Gastroesophageal sphincter (tissue), 3 donors: ENCODE measurements at regions not wholly inside any gene's neighbourhood (a gene's known extent, or its start where the extent isn't known, plus 50 kb on each side); places are given as distances from the start of the nearest gene placed in this dataset.

Experiments
- EP300 ChIP-seq: sonication (generic); formaldehyde crosslinking; IDR thresholded peaks from one replicate; pipeline ENCODE4 v1.6.1; 2017; ENCODE audit warnings: antibody characterized with exemption, mild to moderate bottlenecking
- POLR2A ChIP-seq, 2 donors: fragments of 450-650 bp; IDR thresholded peaks; one replicate each; pipeline ENCODE4 v1.6.1; 2017; ENCODE audit warnings: antibody characterized with exemption in 2 of 2, mild to moderate bottlenecking in 2 of 2, moderate library complexity in 1 of 2
- POLR2AphosphoS5 ChIP-seq: sonication (generic); formaldehyde crosslinking; IDR thresholded peaks from one replicate; pipeline ENCODE4 v1.6.1; 2017; ENCODE audit warnings: antibody characterized with exemption
- TF ChIP-seq, protein P1 (sequence below), 4 experiments: fragments of 200-600 bp in 2 of 4; fragments of 450-650 bp in 2 of 4; sonication (generic) in 1 of 4; IDR thresholded peaks; one replicate each; pipeline ENCODE4 v1.5.1; 2017 to 2019; ENCODE audit warnings: antibody characterized with exemption in 4 of 4, mild to moderate bottlenecking in 2 of 4, moderate library complexity in 2 of 4

DNA sequence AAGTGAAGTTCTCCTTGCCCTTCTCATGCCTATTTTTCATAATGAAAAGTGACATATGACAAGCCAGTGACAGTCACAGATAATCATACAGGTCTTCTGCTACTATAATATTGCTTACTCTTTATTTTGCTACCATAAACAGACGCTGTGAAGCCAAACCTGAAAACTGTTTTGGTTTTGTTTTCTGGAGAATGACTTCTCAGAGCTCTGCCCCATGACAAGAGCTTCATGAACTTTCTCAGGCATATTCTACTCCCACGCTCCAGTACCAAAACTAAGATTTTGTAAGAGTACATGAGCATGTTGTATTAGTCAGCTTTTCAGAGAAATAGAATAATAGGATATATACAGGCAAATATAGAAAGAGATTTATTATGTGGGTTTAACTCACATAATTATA lies 64.3 kb upstream of the VTCN1 start:
- TF ChIP-seq, protein P1, sequence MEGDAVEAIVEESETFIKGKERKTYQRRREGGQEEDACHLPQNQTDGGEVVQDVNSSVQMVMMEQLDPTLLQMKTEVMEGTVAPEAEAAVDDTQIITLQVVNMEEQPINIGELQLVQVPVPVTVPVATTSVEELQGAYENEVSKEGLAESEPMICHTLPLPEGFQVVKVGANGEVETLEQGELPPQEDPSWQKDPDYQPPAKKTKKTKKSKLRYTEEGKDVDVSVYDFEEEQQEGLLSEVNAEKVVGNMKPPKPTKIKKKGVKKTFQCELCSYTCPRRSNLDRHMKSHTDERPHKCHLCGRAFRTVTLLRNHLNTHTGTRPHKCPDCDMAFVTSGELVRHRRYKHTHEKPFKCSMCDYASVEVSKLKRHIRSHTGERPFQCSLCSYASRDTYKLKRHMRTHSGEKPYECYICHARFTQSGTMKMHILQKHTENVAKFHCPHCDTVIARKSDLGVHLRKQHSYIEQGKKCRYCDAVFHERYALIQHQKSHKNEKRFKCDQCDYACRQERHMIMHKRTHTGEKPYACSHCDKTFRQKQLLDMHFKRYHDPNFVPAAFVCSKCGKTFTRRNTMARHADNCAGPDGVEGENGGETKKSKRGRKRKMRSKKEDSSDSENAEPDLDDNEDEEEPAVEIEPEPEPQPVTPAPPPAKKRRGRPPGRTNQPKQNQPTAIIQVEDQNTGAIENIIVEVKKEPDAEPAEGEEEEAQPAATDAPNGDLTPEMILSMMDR (IDR thresholded peaks at IDR 0.05) = no peak
- TF ChIP-seq POLR2A (IDR thresholded peaks at IDR 0.05) = no peak
- no peak for TF ChIP-seq POLR2AphosphoS5
- TF ChIP-seq EP300 = no peak
